ENCODE measurements at regions not wholly inside any gene's neighbourhood (a gene's known extent, or its start where the extent isn't known, plus 50 kb on each side); places are given as distances from the start of the nearest gene placed in this dataset.

- TF ChIP-seq CTCF (IDR thresholded peaks at IDR 0.05) (peak in 4 of 6 experiments; percentile 13 to 28 (median 22)), POLR2A (IDR thresholded peaks at IDR 0.05) (no peak)
Observed at GRCh38 chr10:63767138-63767801, 246.1 kb downstream of the REEP3 start.

All from esophagus squamous epithelium (tissue), 4 donors.